HG03045 (cell line): ENCODE measurements at regions not wholly inside any gene's neighbourhood (a gene's known extent, or its start where the extent isn't known, plus 50 kb on each side); places are given as distances from the start of the nearest gene placed in this dataset.

Experiments used
- ATAC-seq: cut with Tn5 transposase; IDR thresholded peaks from one replicate; pipeline ENCODE4 v1.9.1; 2021; ENCODE audit warnings: mild to moderate bottlenecking, moderate library complexity; ENCODE audit not compliant: unreplicated experiment

- no peak for ATAC-seq
These were observed 314.6 kb downstream of the BLID start for GRCh38 chr11:121801394-121801748.

GRCh38 chr11:121800731-121801393 lies 315.2 kb downstream of the BLID start:
- ATAC-seq, result no peak

GRCh38 chr11:121800240-121800639 lies 315.8 kb downstream of the BLID start:
- ATAC-seq, result no peak

- no peak for ATAC-seq
These were observed 318.5 kb downstream of the BLID start for GRCh38 chr11:121797496-121797895.

- ATAC-seq, result no peak
These were observed 320.8 kb downstream of the BLID start for GRCh38 chr11:121795174-121795573.

GRCh38 chr11:121794671-121795141 lies 321.3 kb downstream of the BLID start:
- no peak for ATAC-seq

- ATAC-seq, result no peak
These were observed 322.1 kb downstream of the BLID start for GRCh38 chr11:121793916-121794315.

- no peak for ATAC-seq
These were observed 322.7 kb downstream of the BLID start for GRCh38 chr11:121793291-121793690.

- no peak for ATAC-seq
These were observed 323.8 kb downstream of the BLID start for GRCh38 chr11:121792185-121792584.

- ATAC-seq, result no peak
These were observed 325.6 kb downstream of the BLID start for GRCh38 chr11:121790430-121790829.

- no peak for ATAC-seq
These were observed 328.2 kb upstream of the SORL1-AS1 start for GRCh38 chr11:121780971-121781370.

GRCh38 chr11:121777056-121777455 lies 324.3 kb upstream of the SORL1-AS1 start:
- no peak for ATAC-seq

- no peak for ATAC-seq
These were observed 322.5 kb upstream of the SORL1-AS1 start for GRCh38 chr11:121775276-121775675.

- ATAC-seq, result no peak
These were observed 320.3 kb upstream of the SORL1-AS1 start for GRCh38 chr11:121773076-121773475.

GRCh38 chr11:121770939-121771595 lies 318.3 kb upstream of the SORL1-AS1 start:
- ATAC-seq, result no peak

GRCh38 chr11:121769191-121769590 lies 316.4 kb upstream of the SORL1-AS1 start:
- ATAC-seq, result no peak

GRCh38 chr11:121767433-121767832 lies 314.7 kb upstream of the SORL1-AS1 start:
- ATAC-seq, result peak; percentile 58

- ATAC-seq, result no peak
These were observed 314.2 kb upstream of the SORL1-AS1 start for GRCh38 chr11:121766991-121767390.

- no peak for ATAC-seq
These were observed 313.4 kb upstream of the SORL1-AS1 start for GRCh38 chr11:121766166-121766565.

- ATAC-seq, result peak; percentile 44
These were observed 310.8 kb upstream of the SORL1-AS1 start for GRCh38 chr11:121763526-121763925.

- ATAC-seq, result no peak
These were observed 310.1 kb upstream of the SORL1-AS1 start for GRCh38 chr11:121762820-121763219.

- ATAC-seq, result no peak
These were observed 308.4 kb upstream of the SORL1-AS1 start for GRCh38 chr11:121761186-121761585.
